ENCODE measurements at regions not wholly inside any gene's neighbourhood (a gene's known extent, or its start where the extent isn't known, plus 50 kb on each side); places are given as distances from the start of the nearest gene placed in this dataset.

DNA sequence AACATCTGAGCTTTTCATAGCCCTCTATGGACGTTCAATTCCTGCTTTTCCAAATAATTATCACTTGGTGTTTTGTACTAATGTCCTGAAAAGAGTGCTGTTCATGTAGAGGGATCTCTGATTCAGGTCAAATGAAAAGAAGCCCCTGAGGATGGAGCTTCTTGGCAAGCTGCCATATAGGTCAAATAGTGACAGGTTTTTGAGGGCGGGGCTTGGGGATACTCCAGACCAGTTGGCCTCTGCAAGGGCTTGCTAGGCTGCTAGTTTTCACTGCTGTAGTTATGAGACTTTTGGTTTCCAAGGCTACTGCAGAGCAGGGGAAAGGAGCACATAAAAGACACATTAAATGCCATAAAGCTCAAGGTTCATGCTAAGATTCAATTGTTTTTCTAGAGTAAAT, 257.2 kb upstream of the CACNA2D1 start:
- POLR2A ChIA-PET: no interaction called here
- H4K20me1 ChIP-seq (ENCODE audit: insufficient read depth): no peaks in the 10 kb centered on the region
- H3K4me3 ChIP-seq (replicated peaks in 1 of 2; ENCODE audit: low read depth in 1 of 2, low read length in 2 of 2): no peak overlapping the region
- no peak overlapping the region for H2AFZ ChIP-seq (ENCODE audit: low read depth, low read length, poor library complexity, severe bottlenecking)
- H3K9ac ChIP-seq (ENCODE audit: low read length): no peak overlapping the region
- no peaks in the 10 kb centered on the region for H3K27me3 ChIP-seq (ENCODE audit: insufficient read depth, low read length)
- ATAC-seq (no peak; the same call in 1 of the 2 replicates), DNase-seq (ENCODE audit: low read depth, low spot score) (no peak)
- H3K9me2 ChIP-seq (ENCODE audit: insufficient read depth): 0 out of 2 replicates have a peak, but pooled peaks cover 3% of the 10 kb centered on the region
- intact Hi-C loops (cut with micrococcal nuclease): no loop called here
- H3K4me2 ChIP-seq (ENCODE audit: low read length): peak overlapping the region; percentile 62; the same call in 1 of the 2 replicates
- BruUV-seq (replicated peaks): no TSS peak
- H3K9me3 ChIP-seq (ENCODE audit: control insufficient read depth in 1 of 2, insufficient read depth in 1 of 2, low read depth in 1 of 2, low read length in 2 of 2): no peaks in the 10 kb centered on the region
- peaks cover 16 to 26% of the 10 kb centered on the region in 2 experiments; a peak in 3 of 4 replicates for H3K4me1 ChIP-seq (ENCODE audit: control insufficient read depth in 1 of 2, insufficient read depth in 2 of 2, low read length in 2 of 2)
- H3K79me2 ChIP-seq (ENCODE audit: insufficient read depth, low read length): no peaks in the 10 kb centered on the region
- no peak overlapping the region for H3K27ac ChIP-seq (ENCODE audit: low read depth, low read length)
- RAD21 ChIA-PET (ENCODE audit: low non-redundant PET in 1 of 2, low total read pairs in 2 of 2, uncharacterized antibody in 2 of 2, unreplicated experiment in 2 of 2): no interaction called here
- H3K36me3 ChIP-seq (ENCODE audit: control insufficient read depth in 1 of 2, insufficient read depth in 2 of 2, low read length in 2 of 2): no peaks in the 10 kb centered on the region
- CTCF ChIA-PET: interaction anchor here (0.7 to 0.9 kb wide), 2 partner anchors 22 to 29 kb away, joined by 3 read pairs; no protein-coding TSS in a partner anchor
- TF ChIP-seq TCF7L2 (IDR thresholded peaks at IDR 0.05; ENCODE audit: borderline replicate concordance, extremely low read depth, insufficient read depth, insufficient read length) (no peak), SRF (IDR thresholded peaks at IDR 0.05; ENCODE audit: low read depth) (no peak), CBX3 (IDR thresholded peaks at IDR 0.05; ENCODE audit: low read depth) (no peak), ZFX (IDR thresholded peaks at IDR 0.05) (no peak), POLR2AphosphoS5 (IDR thresholded peaks at IDR 0.05; ENCODE audit: low read depth, low read length) (no peak), ELF1 (IDR thresholded peaks at IDR 0.05; ENCODE audit: borderline replicate concordance, low read depth) (no peak), CEBPB (IDR thresholded peaks at IDR 0.05; ENCODE audit: low read depth) (no peak), SIN3A (IDR thresholded peaks at IDR 0.05; ENCODE audit: low read depth) (no peak), RAD21 (IDR thresholded peaks at IDR 0.05; ENCODE audit: low read depth) (no peak), POLR2A (IDR thresholded peaks at IDR 0.05; ENCODE audit: borderline replicate concordance, extremely low read depth, insufficient read depth, insufficient read length) (no peak), ZNF274 (IDR thresholded peaks at IDR 0.05; ENCODE audit: low read depth, low read length) (no peak)
- TF ChIP-seq, protein P1, sequence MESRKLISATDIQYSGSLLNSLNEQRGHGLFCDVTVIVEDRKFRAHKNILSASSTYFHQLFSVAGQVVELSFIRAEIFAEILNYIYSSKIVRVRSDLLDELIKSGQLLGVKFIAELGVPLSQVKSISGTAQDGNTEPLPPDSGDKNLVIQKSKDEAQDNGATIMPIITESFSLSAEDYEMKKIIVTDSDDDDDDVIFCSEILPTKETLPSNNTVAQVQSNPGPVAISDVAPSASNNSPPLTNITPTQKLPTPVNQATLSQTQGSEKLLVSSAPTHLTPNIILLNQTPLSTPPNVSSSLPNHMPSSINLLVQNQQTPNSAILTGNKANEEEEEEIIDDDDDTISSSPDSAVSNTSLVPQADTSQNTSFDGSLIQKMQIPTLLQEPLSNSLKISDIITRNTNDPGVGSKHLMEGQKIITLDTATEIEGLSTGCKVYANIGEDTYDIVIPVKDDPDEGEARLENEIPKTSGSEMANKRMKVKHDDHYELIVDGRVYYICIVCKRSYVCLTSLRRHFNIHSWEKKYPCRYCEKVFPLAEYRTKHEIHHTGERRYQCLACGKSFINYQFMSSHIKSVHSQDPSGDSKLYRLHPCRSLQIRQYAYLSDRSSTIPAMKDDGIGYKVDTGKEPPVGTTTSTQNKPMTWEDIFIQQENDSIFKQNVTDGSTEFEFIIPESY (IDR thresholded peaks at IDR 0.05; ENCODE audit: extremely low read depth, insufficient replicate concordance, low read length): no peak
- TF ChIP-seq, protein P2, sequence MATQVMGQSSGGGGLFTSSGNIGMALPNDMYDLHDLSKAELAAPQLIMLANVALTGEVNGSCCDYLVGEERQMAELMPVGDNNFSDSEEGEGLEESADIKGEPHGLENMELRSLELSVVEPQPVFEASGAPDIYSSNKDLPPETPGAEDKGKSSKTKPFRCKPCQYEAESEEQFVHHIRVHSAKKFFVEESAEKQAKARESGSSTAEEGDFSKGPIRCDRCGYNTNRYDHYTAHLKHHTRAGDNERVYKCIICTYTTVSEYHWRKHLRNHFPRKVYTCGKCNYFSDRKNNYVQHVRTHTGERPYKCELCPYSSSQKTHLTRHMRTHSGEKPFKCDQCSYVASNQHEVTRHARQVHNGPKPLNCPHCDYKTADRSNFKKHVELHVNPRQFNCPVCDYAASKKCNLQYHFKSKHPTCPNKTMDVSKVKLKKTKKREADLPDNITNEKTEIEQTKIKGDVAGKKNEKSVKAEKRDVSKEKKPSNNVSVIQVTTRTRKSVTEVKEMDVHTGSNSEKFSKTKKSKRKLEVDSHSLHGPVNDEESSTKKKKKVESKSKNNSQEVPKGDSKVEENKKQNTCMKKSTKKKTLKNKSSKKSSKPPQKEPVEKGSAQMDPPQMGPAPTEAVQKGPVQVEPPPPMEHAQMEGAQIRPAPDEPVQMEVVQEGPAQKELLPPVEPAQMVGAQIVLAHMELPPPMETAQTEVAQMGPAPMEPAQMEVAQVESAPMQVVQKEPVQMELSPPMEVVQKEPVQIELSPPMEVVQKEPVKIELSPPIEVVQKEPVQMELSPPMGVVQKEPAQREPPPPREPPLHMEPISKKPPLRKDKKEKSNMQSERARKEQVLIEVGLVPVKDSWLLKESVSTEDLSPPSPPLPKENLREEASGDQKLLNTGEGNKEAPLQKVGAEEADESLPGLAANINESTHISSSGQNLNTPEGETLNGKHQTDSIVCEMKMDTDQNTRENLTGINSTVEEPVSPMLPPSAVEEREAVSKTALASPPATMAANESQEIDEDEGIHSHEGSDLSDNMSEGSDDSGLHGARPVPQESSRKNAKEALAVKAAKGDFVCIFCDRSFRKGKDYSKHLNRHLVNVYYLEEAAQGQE (IDR thresholded peaks at IDR 0.05; ENCODE audit: low read depth): no peak
- TF ChIP-seq, protein P3, sequence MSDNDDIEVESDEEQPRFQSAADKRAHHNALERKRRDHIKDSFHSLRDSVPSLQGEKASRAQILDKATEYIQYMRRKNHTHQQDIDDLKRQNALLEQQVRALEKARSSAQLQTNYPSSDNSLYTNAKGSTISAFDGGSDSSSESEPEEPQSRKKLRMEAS (IDR thresholded peaks at IDR 0.05): no peak
